ENCODE measurements at regions not wholly inside any gene's neighbourhood (a gene's known extent, or its start where the extent isn't known, plus 50 kb on each side); places are given as distances from the start of the nearest gene placed in this dataset.

GRCh38 chr1:29868944-29869343, 632.6 kb downstream of the PTPRU start:
- H3K4me3 Mint-ChIP-seq: no peak overlapping the region

DNA sequence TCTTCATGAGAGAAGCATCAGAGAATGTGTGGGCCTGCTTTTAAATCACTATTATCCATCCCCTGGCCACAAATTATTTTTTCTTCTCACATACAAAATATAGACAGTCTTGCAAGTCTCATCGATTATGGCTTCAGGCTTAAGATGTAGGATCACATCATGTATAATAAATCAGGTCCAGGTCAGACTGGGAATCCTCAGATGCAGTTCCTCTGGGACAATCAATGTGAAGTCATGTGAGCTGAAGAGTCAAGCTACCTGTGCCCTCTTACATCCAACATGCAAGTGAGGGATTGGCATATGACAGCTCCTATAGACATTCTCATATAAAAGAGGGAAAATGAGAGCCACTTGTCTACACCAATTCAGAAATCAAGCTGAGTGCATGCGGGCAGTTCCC, 631.8 kb downstream of the PTPRU start:
- no peak overlapping the region for H3K4me3 Mint-ChIP-seq
- no peaks in the 10 kb centered on the region for H3K36me3 Mint-ChIP-seq (ENCODE audit: low read depth)
- H3K27ac Mint-ChIP-seq: no peak overlapping the region
- TF ChIP-seq, protein P1, sequence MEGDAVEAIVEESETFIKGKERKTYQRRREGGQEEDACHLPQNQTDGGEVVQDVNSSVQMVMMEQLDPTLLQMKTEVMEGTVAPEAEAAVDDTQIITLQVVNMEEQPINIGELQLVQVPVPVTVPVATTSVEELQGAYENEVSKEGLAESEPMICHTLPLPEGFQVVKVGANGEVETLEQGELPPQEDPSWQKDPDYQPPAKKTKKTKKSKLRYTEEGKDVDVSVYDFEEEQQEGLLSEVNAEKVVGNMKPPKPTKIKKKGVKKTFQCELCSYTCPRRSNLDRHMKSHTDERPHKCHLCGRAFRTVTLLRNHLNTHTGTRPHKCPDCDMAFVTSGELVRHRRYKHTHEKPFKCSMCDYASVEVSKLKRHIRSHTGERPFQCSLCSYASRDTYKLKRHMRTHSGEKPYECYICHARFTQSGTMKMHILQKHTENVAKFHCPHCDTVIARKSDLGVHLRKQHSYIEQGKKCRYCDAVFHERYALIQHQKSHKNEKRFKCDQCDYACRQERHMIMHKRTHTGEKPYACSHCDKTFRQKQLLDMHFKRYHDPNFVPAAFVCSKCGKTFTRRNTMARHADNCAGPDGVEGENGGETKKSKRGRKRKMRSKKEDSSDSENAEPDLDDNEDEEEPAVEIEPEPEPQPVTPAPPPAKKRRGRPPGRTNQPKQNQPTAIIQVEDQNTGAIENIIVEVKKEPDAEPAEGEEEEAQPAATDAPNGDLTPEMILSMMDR (IDR thresholded peaks at IDR 0.05; ENCODE audit: unreplicated experiment in 3 of 3): no peak
- peaks cover 4% of the 10 kb centered on the region for H3K27me3 Mint-ChIP-seq (ENCODE audit: low read depth)
- H3K9me3 Mint-ChIP-seq: peaks cover 5% of the 10 kb centered on the region
- H3K4me1 Mint-ChIP-seq: peaks cover 12% of the 10 kb centered on the region

More at GRCh38 chr1:29868944-29869343, 632.6 kb downstream of the PTPRU start:
- peaks cover 4% of the 10 kb centered on the region for H3K27me3 Mint-ChIP-seq (ENCODE audit: low read depth)
- TF ChIP-seq, protein P1 (IDR thresholded peaks at IDR 0.05; ENCODE audit: unreplicated experiment in 3 of 3): no peak
- peaks cover 9% of the 10 kb centered on the region for H3K4me1 Mint-ChIP-seq
- no peak overlapping the region for H3K27ac Mint-ChIP-seq
- H3K36me3 Mint-ChIP-seq (ENCODE audit: low read depth): no peaks in the 10 kb centered on the region
- peaks cover 5% of the 10 kb centered on the region for H3K9me3 Mint-ChIP-seq

- Mint-ChIP-seq H3K4me3 (peak overlapping the region in 1 of 3 experiments; percentile 40), H3K9me3 (peaks cover 8% of the 10 kb centered on the region)
- TF ChIP-seq, protein P1 (IDR thresholded peaks at IDR 0.05; ENCODE audit: unreplicated experiment in 3 of 3): no peak
Measured at GRCh38 chr1:29865051-29865450, 628.7 kb downstream of the PTPRU start.

DNA sequence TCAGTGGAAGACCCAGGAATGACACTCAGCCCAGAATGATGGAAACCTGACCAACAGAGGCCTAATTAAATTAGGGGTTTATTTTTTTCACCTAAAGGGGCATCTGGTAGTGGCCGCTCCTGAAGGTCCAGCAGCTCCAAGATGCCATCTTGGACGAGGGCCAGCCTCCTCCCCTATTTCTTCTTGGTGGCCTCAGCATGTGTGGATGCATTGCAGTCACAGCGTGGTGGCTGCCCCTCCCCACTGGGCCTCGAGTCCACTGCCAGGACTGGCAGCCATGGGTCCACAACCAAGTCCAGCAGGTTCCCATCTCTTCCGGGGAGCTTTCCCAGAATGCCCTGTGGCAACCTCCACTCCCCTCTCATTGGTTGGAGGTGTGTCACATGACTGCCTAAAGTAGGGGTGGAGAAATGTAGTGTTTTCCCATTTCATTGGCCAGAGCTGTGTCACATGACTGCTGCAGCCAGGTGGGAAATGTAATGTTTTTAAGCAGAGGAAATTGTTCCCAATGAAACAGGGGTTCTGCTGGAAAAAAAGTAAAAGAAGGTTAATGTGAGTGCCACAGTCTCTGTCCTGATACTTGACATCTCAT, 628.2 kb downstream of the PTPRU start:
- H3K9me3 Mint-ChIP-seq: peaks cover 5% of the 10 kb centered on the region
- H3K27me3 Mint-ChIP-seq (ENCODE audit: low read depth): peaks cover 24% of the 10 kb centered on the region
- H3K4me1 Mint-ChIP-seq: peaks cover 14% of the 10 kb centered on the region
- TF ChIP-seq, protein P1 (IDR thresholded peaks at IDR 0.05; ENCODE audit: unreplicated experiment in 3 of 3): no peak
- no peaks in the 10 kb centered on the region for H3K36me3 Mint-ChIP-seq (ENCODE audit: low read depth)
- no peak overlapping the region for H3K4me3 Mint-ChIP-seq
- peak overlapping the region; percentile 80 to 98 (median 93) for H3K27ac Mint-ChIP-seq

More at GRCh38 chr1:29865051-29865450, 628.7 kb downstream of the PTPRU start:
- H3K36me3 Mint-ChIP-seq (ENCODE audit: low read depth): no peaks in the 10 kb centered on the region
- peaks cover 14% of the 10 kb centered on the region for H3K4me1 Mint-ChIP-seq
- H3K27ac Mint-ChIP-seq: peak overlapping the region; percentile 80 to 98 (median 93)
- H3K27me3 Mint-ChIP-seq (ENCODE audit: low read depth): peaks cover 21% of the 10 kb centered on the region

- Mint-ChIP-seq H3K27ac (no peak overlapping the region), H3K4me1 (peaks cover 23% of the 10 kb centered on the region), H3K4me3 (no peak overlapping the region), H3K9me3 (peaks cover 4% of the 10 kb centered on the region), H3K27me3 (ENCODE audit: low read depth) (peaks cover 29% of the 10 kb centered on the region), H3K36me3 (ENCODE audit: low read depth) (no peaks in the 10 kb centered on the region)
- TF ChIP-seq, protein P1 (IDR thresholded peaks at IDR 0.05; ENCODE audit: unreplicated experiment in 3 of 3): no peak
Measured at GRCh38 chr1:29861922-29862321, 625.6 kb downstream of the PTPRU start.

DNA sequence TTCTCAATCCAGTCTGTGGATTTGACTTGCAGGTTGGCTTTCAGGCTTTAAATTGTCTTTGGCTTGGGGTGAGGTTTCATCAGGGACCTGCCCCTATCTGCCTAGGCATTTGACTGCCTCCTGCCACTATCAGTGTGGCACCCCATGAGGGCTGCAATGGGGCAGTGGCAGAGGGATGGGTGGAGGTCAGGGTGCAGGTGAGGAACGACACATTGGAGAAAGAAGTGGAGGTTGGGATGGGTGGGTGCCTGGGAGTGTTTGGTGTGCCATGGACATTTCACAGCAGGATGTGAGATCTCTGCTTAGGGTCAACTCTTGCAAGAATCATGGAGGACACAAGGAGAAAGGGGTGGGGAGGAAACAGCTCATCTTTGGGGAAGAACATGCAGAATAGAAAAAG, 625.1 kb downstream of the PTPRU start:
- Mint-ChIP-seq H3K4me1 (peaks cover 23% of the 10 kb centered on the region), H3K27ac (no peak overlapping the region), H3K36me3 (ENCODE audit: low read depth) (no peaks in the 10 kb centered on the region), H3K4me3 (no peak overlapping the region), H3K27me3 (ENCODE audit: low read depth) (peaks cover 30% of the 10 kb centered on the region), H3K9me3 (peaks cover 4% of the 10 kb centered on the region)
- TF ChIP-seq, protein P1 (IDR thresholded peaks at IDR 0.05; ENCODE audit: unreplicated experiment in 3 of 3): no peak
